DND-41 (cell line): ENCODE measurements at regions not wholly inside any gene's neighbourhood (a gene's known extent, or its start where the extent isn't known, plus 50 kb on each side); places are given as distances from the start of the nearest gene placed in this dataset.

Experiments
- CTCF ChIP-seq: IDR thresholded peaks from 2 replicates; pipeline ENCODE4 v1.5.1; 2012; ENCODE audit warnings: borderline replicate concordance, low read length, moderate library complexity, mild to moderate bottlenecking; ENCODE audit not compliant: poor library complexity, severe bottlenecking; ENCODE audit errors: extremely low read depth
- EZH2 ChIP-seq: IDR thresholded peaks from 3 replicates; pipeline ENCODE4 v1.6.1; 2012; ENCODE audit warnings: borderline replicate concordance, low read depth, mild to moderate bottlenecking, moderate library complexity, low read length, inconsistent platforms; ENCODE audit not compliant: severe bottlenecking

GRCh38 chrX:4035874-4036273, 322.4 kb upstream of the PRKX start:
- TF ChIP-seq CTCF (no peak), EZH2 (no peak)
